Suppressor macrophage (primary cell): ENCODE measurements at regions not wholly inside any gene's neighbourhood (a gene's known extent, or its start where the extent isn't known, plus 50 kb on each side); places are given as distances from the start of the nearest gene placed in this dataset.

Source experiments
- DNase-seq, 4 experiments: peaks; one replicate each; pipeline ENCODE4 v3.0.0-alpha.2; 2020 to 2022

DNA sequence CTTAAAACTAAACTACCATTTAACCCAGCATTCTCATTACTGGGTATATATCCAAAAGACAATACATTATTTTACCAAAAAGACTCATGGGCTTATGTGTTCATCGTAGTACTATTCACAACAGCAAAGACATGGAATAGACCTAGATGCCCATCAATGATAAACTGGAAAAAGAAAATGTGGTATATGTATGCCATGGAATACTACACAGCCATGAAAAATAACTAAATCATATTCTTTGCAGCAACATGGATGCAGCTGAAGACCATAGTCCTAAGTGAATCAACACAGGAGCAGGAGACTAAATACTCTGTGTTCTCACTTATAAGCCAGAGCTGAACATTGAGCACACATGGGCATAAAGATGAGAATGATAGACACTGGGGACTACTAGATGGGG, 645.1 kb upstream of the B3GALT2 start:
- no peak for DNase-seq

- no peak for DNase-seq
Measured at GRCh38 chr1:193827516-193827915, 641.1 kb upstream of the B3GALT2 start.

DNA sequence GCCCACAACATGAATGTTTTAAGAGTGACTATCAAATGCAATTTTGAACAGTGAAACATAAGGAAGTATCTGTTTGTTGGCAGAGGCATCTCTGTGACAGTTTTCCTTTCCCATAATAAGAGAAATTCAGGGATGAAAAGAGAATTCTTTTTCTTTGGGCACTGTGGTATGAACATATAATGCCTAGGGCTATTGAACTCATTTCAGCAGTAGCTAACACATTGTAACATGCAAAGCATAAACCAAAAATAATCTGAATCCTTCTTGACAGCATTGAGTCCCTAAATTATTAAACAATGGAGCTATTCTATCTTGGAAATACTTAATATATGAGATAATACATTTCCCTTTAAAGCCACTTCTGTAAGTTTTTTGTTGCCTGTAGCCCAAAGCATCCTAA, 633.0 kb upstream of the B3GALT2 start:
- DNase-seq, result no peak

GRCh38 chr1:193807208-193807607, 620.8 kb upstream of the B3GALT2 start:
- no peak for DNase-seq

DNA sequence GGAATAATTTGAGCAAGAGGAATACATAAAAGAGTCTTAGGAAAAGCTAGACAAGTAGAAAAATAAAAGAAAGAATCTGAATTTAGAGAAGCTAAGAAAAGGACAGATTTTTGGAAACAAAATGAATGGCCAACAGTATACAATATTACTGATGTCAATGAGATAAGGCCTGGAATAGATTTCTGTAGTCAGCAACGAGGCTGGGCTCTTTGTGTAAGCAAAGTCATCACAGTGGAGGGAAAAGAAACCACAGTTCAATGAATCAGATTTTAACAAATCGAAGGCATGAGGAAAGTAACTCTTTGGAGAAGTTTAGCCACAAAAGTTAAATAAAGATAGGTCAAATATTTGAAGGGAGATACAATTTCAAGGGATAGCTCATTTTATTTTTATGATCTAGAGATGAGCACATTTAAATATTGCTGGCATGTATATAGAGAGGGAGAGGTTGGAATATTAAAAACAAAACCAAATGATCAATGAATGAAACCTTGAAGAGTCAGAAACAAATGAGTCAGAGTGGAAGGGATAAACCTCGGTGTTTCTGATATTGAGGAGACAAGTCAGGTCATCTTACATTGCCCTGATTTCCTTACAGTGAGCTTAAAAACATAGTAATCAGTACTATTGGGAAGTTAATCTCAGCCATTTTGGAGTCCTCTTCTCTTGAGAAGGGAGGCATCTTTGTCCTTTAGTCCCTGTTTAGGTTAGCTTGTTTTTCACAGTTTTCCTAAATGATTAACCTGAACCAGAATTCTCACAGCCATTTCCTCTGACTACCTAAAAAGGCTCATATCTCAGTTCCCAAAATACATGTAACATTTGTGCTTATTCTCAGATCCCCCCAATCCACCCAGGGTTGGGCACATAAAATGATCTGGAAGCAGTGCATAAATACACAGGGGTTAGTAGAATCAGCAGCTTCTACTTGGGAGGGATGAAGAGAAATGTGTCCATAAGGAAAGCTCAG, 620.0 kb upstream of the B3GALT2 start:
- no peak for DNase-seq

- DNase-seq, result no peak
Measured at GRCh38 chr1:193799948-193800690, 613.7 kb upstream of the B3GALT2 start.

- no peak for DNase-seq
Measured at GRCh38 chr1:193799371-193799770, 613.0 kb upstream of the B3GALT2 start.

DNA sequence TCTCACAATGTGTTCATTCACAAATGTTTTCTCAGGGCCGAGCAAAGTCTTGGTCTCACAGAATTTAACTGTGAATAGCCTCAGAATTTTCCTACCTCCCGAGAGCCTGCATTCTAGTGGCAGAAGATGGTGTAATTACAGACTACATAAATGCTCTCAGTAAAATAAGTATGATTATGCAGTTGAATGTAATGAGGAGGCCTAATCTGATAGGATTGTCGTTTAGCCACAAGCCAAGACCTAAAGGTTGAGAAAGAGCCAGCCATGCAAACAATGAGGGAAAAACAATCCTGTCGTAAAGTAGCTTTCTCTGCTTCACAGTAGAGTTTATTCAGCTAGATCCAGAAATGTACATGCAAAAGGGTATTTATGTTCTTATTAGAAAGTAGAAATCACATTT, 607.8 kb upstream of the B3GALT2 start:
- no peak for DNase-seq

GRCh38 chr1:193791746-193792145, 605.3 kb upstream of the B3GALT2 start:
- DNase-seq, result no peak

GRCh38 chr1:193787061-193787460, 600.6 kb upstream of the B3GALT2 start:
- DNase-seq, result no peak

DNA sequence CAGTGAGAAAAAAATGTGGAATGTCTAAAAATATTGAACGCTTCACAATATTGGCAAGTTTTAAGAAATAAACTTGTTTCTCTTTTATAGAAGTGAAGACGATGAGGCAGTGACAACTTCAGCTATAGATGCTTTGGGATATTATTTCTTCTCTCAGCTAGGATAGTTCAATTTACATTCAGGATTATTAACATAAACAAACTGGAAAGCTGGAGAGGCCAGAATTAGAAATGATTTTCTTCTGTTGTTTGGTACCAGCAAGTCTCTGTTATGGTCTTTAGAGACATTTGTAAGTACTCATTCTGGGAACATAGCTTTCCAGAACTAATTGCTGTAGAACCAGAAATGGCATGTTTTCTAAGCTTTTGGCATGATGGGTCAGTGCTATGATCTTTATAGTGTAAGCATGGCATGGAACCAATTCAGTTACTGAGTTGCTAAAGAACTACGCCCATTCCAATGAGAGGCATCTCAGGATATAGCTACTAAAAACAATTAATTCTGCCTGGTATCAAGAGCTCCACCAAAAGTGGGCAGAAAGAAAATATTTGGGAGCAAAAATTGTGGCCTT, 599.5 kb upstream of the B3GALT2 start:
- DNase-seq, result no peak

GRCh38 chr1:193774536-193775323, 588.3 kb upstream of the B3GALT2 start:
- no peak for DNase-seq

GRCh38 chr1:193771596-193771995, 585.2 kb upstream of the B3GALT2 start:
- no peak for DNase-seq

GRCh38 chr1:193769651-193770050, 583.2 kb upstream of the B3GALT2 start:
- DNase-seq, result no peak

DNA sequence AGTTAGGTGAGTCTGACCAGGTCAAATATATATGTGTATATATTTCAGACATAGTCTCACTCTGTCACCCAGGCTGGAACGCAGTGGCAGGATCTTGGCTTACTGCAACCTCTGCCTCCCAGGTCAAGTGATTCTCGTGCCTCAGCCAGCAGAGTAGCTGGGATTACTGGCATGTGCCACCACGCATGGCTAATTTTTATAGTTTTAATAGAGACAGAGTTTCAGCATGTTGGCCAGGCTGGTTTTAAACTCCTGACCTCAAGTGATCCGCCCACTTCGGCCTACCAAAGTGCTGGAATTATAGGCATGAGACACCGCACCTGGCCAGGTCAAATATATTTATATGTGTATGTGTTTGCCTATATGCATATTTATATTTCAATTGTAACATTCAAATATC, 581.5 kb upstream of the B3GALT2 start:
- no peak for DNase-seq

DNA sequence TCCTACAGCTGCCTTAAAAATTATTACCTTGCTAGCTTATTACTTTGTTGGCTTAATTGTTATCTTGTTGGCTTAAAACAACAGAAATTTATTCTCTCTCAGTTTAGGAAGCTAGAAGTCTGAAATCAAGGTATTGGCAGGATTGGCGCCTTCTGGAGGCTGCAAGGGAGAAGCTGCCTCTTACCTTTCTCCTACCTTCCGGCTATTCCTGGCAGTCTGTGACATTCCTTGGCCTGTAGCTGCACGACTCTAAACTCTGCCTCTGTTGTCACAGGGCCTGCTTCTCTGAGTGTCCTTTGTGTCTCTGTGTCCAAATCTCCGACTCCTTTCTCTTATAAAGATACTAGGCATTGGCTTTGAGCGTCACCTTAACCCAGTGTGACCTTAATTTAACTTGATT, 579.9 kb upstream of the B3GALT2 start:
- DNase-seq, result no peak

DNA sequence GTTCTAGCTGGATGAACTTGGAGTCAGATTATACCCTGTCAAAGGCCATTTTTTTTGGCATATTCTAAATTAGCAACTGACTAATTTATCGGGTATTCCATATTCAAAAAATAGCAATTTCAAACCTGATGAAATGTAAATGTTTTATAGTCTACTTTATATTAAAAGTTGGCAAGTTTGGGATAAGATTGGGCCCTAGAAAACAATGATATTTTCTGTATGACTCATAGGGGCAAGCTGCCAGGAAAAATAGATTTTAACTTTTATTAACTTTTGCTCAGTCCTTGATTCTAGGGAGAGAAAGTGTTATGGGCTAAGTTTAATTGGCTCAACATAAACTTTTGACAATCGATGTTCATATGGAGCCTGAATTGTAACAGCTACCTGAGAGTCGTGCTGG, 576.9 kb upstream of the B3GALT2 start:
- no peak for DNase-seq

DNA sequence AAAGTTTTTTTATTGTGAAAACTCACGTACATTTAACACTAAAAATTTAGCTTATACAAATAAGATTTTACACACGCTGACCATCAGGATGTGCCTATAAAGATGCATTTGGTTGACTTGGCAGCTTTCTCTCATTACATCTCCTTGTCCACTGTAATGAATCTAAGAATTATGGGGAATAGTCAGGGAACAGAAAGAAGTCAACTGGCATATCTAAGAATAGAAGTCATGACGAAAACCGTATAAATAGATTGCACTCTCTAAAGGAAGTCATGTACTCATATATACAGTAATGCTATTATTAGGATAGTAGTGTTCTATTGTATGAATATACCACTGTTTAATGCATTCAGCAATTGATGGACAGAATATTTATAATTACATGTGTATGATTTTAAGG, 575.8 kb upstream of the B3GALT2 start:
- no peak for DNase-seq

- no peak for DNase-seq
Measured at GRCh38 chr1:193755441-193755840, 569.0 kb upstream of the B3GALT2 start.

DNA sequence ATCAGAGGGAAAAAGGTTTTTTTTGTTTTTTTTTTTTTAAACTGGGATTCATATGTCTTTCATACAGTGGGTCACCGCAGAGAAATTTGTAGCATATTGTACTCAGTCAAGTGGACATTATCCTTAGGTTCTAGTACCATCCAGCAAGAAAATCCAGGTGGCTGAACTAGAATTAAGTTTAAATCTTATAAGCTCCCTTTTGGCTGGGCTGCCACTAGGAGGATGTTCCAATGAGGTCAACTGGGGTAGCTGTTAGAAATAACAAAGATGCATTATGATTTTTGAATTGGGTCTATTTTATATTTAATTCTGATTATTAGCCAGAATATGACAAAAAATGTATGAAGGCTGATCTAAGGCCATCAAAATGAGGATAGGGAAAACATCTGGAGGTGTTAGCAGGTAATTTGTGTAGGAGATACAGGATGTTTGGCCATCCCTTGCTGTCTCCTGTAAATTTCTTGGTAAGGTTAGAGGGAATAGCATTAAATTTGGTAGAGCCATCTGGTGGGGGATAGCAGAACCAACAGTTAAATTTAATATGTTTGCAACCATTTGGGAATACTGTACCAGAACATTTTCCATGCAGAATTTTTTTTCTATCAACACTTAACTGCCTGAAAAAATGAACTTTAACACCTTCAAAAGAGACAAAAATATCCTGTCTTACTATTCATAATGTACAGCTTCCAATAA, 568.5 kb upstream of the B3GALT2 start:
- DNase-seq, result peak in 2 of 4 experiments; percentile 5 to 15

DNA sequence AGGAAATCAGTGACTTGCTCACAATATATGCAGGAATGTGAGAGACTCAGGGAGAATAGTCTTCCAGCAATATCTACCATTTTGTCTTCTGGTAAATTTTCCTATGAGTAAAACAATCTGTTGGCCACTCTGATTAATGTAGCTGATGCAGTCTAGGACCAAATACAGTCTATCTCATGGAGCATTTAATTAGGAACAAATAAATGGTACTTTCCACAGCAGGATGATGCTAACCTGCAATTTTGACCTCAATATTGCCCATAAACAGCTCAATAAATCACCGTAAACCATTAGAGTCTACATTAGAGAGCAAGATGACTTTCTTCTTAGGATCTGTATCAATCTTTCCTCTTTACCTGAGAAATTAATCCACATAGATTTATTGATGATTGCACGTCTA, 567.7 kb upstream of the B3GALT2 start:
- DNase-seq, result no peak
